Mucosa of descending colon (tissue), 3 donors: ENCODE measurements at regions not wholly inside any gene's neighbourhood (a gene's known extent, or its start where the extent isn't known, plus 50 kb on each side); places are given as distances from the start of the nearest gene placed in this dataset.

ENCODE experiments used
- ATAC-seq: fragments of 200-7000 bp; cut with Tn5 transposase; one replicate; pipeline ENCODE4 v1.9.1; 2020; ENCODE audit warnings: mild to moderate bottlenecking, moderate library complexity
- DNase-seq, 3 donors: peaks; one replicate each; pipeline ENCODE4 v3.0.0-alpha.2; 2020
- H3K36me3 ChIP-seq: fragments of 200-600 bp; one replicate; pipeline ENCODE4 v1.8.0; 2021; ENCODE audit warnings: low read depth, mild to moderate bottlenecking
- H3K4me1 ChIP-seq: fragments of 200-600 bp; one replicate; pipeline ENCODE4 v1.8.0; 2021; ENCODE audit warnings: low read depth, mild to moderate bottlenecking
- H3K4me3 ChIP-seq: fragments of 200-600 bp; one replicate; pipeline ENCODE4 v1.8.0; 2021; ENCODE audit warnings: mild to moderate bottlenecking
- H3K9me3 ChIP-seq: fragments of 200-600 bp; one replicate; pipeline ENCODE4 v1.8.0; 2021; ENCODE audit warnings: mild to moderate bottlenecking
- CTCF ChIP-seq: fragments of 200-600 bp; IDR thresholded peaks from one replicate; pipeline ENCODE4 v1.8.0; 2022; ENCODE audit warnings: antibody characterized with exemption, mild to moderate bottlenecking
- intact Hi-C, 2 donors: fragments of 100-400 bp; cut with DNase I in 1 of 2; cut with micrococcal nuclease in 1 of 2; formaldehyde crosslinking; loops; one replicate each; pipeline versions ENCODE4 v1.11.0 to v1.11.1; 2022; cut with DNase I, micrococcal nuclease
- donor health status: DM: no; HTN: no; CAD: no; lungs with moderate emphysema.
- donor health status: DM: no; HTN: no; CAD: no.
- donor health status: DM: no; HTN: yes; CAD: no.

DNA sequence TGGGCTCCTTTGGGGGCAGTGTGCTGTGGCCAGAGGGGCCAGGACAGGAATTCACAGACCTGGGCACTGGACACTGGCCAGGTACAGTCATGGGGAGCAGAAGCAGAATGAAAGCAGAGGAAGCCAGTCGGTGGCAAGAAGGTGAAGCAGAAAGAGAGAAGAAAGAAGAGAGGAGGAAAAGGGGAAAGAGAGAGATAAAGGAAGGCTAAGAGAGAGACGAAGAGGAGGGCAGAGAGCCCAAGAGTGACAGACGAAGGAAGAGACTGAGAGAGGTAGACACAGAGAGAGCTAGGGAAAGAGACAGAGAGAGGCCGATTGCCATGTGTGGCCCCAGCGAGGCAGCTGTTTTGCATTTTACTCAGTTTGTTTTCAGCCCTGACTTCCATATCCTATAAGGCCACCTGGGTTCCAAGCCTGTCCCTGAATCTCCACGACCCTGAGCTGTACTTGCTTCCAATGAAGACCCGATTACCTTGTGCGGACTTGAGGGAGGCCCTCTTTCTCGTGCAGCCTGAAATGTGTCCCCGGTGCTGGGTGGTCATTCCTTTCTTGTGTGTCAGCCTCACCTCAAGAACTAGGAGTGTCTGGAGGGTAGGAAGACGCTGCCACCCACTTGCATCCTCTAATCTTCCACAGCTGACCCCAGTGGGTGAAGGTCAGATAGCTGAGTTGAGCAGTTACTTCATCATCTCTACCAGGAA lies 73.9 kb downstream of the LSM3 start:
- intact Hi-C loops, result no loop called here
- Histone ChIP-seq H3K36me3 (no peaks in the 10 kb centered on the region), H3K9me3 (no peaks in the 10 kb centered on the region), H3K4me1 (no peaks in the 10 kb centered on the region), H3K4me3 (no peak overlapping the region)
- TF ChIP-seq CTCF, result no peak
- DNase-seq, result no peak
- ATAC-seq, result no peak

DNA sequence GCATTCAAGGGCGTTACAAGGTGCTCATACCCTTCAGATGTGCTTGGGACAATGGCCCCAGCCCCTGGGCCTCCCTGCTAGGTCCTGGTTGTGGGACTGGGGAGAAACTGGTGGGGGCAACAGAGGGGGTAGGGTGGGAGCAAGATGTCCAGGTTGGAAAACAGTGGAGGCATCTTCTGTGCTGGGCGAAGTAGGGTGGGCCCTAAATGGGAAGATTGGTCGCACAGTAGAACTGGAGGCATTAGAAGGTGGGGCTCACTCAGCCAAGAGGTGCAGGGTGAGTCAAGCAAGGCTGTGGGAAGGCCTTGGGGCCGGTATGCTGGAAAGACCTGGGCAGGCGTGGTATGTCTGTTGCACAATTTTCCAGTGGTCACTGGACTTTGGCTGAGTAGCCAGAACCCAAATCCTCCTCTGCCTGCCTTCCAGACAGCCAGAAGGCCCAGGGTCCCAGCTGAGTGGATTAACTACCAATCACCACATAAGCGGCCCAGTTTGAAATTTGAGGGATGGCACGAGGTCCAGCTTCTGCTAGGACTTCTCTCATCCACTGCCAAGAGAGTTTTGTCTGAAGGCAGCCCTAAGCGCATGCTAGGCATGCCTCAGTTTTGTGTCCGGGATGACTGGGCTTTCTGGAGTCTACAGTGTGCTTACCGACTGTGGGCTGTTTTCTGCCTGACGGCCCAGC lies 74.5 kb downstream of the LSM3 start:
- Histone ChIP-seq H3K4me3 (no peak overlapping the region), H3K36me3 (no peaks in the 10 kb centered on the region), H3K9me3 (no peaks in the 10 kb centered on the region), H3K4me1 (no peaks in the 10 kb centered on the region)
- no peak for DNase-seq
- intact Hi-C loops, result no loop called here
- no peak for TF ChIP-seq CTCF
- peak; percentile 50 for ATAC-seq

DNA sequence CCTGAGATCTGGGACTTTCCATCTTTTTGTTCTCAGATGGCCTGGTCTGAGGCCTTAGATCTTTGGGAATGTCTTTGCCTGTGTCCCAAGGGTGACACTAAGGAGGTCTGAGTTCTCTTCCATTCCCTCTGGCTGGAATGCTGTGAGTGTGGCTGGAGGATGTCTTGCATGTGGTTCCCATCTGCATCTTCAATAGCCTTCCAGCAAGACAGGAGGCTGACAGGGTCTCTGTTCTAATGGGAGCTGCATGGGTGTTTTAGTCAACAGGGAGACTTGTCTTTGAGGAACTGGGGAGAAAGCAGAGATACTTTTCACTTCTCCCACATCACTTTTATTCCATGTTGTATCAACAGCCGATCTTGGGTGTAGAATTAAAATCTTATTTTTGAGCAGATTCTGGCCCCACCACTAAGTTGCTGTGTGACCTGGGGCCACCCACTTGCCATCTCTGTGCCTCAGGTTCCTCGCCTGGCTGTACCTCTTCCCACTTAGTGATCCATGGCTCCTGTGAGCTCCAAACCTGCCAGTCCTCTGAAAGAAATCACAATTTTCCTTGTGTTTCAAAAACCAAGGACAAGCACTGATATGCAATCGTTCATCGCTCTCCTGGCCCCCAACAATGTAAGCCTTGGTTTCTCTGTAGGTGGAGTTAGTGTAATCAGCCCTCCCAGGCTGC lies 75.2 kb downstream of the LSM3 start:
- H3K4me3 ChIP-seq, result no peak overlapping the region
- no peak for TF ChIP-seq CTCF
- no peaks in the 10 kb centered on the region for H3K36me3 ChIP-seq
- ATAC-seq (no peak), DNase-seq (no peak)
- H3K4me1 ChIP-seq, result no peaks in the 10 kb centered on the region
- H3K9me3 ChIP-seq, result no peaks in the 10 kb centered on the region
- intact Hi-C loops, result no loop called here

DNA sequence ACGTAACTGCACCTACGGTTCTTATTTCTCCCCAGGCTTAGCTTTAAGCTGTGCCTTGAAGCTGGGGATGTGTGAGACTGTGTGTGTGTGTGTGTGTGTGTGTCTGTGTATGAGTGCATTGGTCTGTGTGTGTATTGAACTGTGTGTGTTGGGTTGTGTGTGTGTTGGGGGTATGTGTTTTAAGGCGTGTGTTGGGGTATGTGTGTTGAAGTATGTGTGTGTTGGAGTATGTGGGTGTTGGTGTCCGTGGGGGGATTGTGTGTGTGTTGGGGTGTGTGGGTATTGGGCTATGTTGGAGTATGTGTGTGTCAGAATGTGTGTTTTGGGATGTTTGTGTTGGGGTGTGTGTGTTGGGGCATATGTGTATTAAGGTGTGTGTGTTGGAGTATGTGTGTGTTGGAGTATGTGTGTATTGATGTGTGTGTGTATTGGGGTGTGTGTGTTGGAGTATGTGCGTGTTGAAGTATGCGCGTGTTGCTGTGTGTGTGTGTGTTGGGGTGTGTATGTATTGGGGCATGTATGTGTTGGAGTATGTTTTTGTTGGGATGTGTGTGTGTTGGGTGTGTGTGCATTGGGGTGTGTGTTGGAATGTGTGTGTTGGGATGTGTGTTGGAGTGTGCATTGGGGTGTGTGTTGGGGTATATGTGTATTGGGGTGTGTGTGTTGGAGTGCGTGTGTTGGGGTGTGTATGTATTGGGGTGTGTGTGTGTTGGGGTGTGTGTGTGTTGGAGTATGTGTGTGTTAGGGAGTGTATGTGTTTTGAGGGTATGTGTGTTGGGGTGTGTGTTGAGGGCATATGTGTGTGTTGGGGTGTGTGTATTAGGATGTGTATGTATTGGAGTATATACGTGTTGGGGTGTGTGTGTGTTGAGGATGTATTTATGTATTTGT lies 76.4 kb downstream of the LSM3 start:
- intact Hi-C loops, result no loop called here
- no peak for ATAC-seq
- H3K9me3 ChIP-seq, result no peaks in the 10 kb centered on the region
- DNase-seq, result no peak
- no peaks in the 10 kb centered on the region for H3K36me3 ChIP-seq
- H3K4me3 ChIP-seq, result no peak overlapping the region
- TF ChIP-seq CTCF, result no peak
- H3K4me1 ChIP-seq, result no peaks in the 10 kb centered on the region

GRCh38 chr3:14256046-14256445 lies 77.4 kb downstream of the LSM3 start:
- no peak for ATAC-seq
- H3K9me3 ChIP-seq, result no peaks in the 10 kb centered on the region
- no peak for DNase-seq
- TF ChIP-seq CTCF, result no peak
- no peaks in the 10 kb centered on the region for H3K4me1 ChIP-seq
- H3K4me3 ChIP-seq, result no peak overlapping the region
- H3K36me3 ChIP-seq, result no peaks in the 10 kb centered on the region
- intact Hi-C loops, result no loop called here
